ENCODE measurements at regions not wholly inside any gene's neighbourhood (a gene's known extent, or its start where the extent isn't known, plus 50 kb on each side); places are given as distances from the start of the nearest gene placed in this dataset.

GRCh38 chr5:73344835-73345234 is 103.7 kb downstream of the FOXD1 start:
- no peaks in the 10 kb centered on the region for H3K27me3 ChIP-seq (ENCODE audit: control insufficient read depth, insufficient read depth, low read length, poor library complexity, severe bottlenecking)
- H3K9me3 ChIP-seq (ENCODE audit: control insufficient read depth, low read length) = no peaks in the 10 kb centered on the region
- H3K36me3 ChIP-seq (ENCODE audit: control insufficient read depth, insufficient read depth, low read length) = no peaks in the 10 kb centered on the region
- WGBS, 2 experiments = 90 to 91% methylated on average over 5 of the region's 5 CpGs
- no peak overlapping the region for H3K4me3 ChIP-seq (ENCODE audit: insufficient read depth, low read depth, low read length)
- H3K27ac ChIP-seq (ENCODE audit: insufficient read depth, low read depth, low read length, poor library complexity, severe bottlenecking) = no peak overlapping the region
- no peaks in the 10 kb centered on the region for H3K4me1 ChIP-seq (ENCODE audit: control insufficient read depth, insufficient read depth, low read length)

- Histone ChIP-seq H3K27ac (ENCODE audit: insufficient read depth, low read depth, low read length, poor library complexity, severe bottlenecking) (no peak overlapping the region), H3K27me3 (ENCODE audit: control insufficient read depth, insufficient read depth, low read length, poor library complexity, severe bottlenecking) (no peaks in the 10 kb centered on the region), H3K4me3 (ENCODE audit: insufficient read depth, low read depth, low read length) (no peak overlapping the region), H3K4me1 (ENCODE audit: control insufficient read depth, insufficient read depth, low read length) (peaks cover 10% of the 10 kb centered on the region), H3K36me3 (ENCODE audit: control insufficient read depth, insufficient read depth, low read length) (no peaks in the 10 kb centered on the region), H3K9me3 (ENCODE audit: control insufficient read depth, low read length) (no peaks in the 10 kb centered on the region)
- 98 to 99% methylated on average over 4 of the region's 4 CpGs for WGBS, 2 experiments
These were observed 108.9 kb downstream of the FOXD1 start for GRCh38 chr5:73339711-73340110.

GRCh38 chr5:73339051-73339575 is 109.5 kb downstream of the FOXD1 start:
- H3K9me3 ChIP-seq (ENCODE audit: control insufficient read depth, low read length) = no peaks in the 10 kb centered on the region
- H3K27me3 ChIP-seq (ENCODE audit: control insufficient read depth, insufficient read depth, low read length, poor library complexity, severe bottlenecking) = no peaks in the 10 kb centered on the region
- WGBS, 2 experiments = 84 to 91% methylated on average over 12 to 14 of the region's 15 CpGs
- peaks cover 10% of the 10 kb centered on the region for H3K4me1 ChIP-seq (ENCODE audit: control insufficient read depth, insufficient read depth, low read length)
- no peak overlapping the region for H3K4me3 ChIP-seq (ENCODE audit: insufficient read depth, low read depth, low read length)
- H3K36me3 ChIP-seq (ENCODE audit: control insufficient read depth, insufficient read depth, low read length) = no peaks in the 10 kb centered on the region
- no peak overlapping the region for H3K27ac ChIP-seq (ENCODE audit: insufficient read depth, low read depth, low read length, poor library complexity, severe bottlenecking)

GRCh38 chr5:73338256-73339050 is 110.1 kb downstream of the FOXD1 start:
- H3K4me3 ChIP-seq (ENCODE audit: insufficient read depth, low read depth, low read length) = no peak overlapping the region
- no peaks in the 10 kb centered on the region for H3K27me3 ChIP-seq (ENCODE audit: control insufficient read depth, insufficient read depth, low read length, poor library complexity, severe bottlenecking)
- no peaks in the 10 kb centered on the region for H3K36me3 ChIP-seq (ENCODE audit: control insufficient read depth, insufficient read depth, low read length)
- no peaks in the 10 kb centered on the region for H3K9me3 ChIP-seq (ENCODE audit: control insufficient read depth, low read length)
- H3K27ac ChIP-seq (ENCODE audit: insufficient read depth, low read depth, low read length, poor library complexity, severe bottlenecking) = no peak overlapping the region
- 82 to 83% methylated on average over 17 of the region's 17 CpGs for WGBS, 2 experiments
- peaks cover 10% of the 10 kb centered on the region for H3K4me1 ChIP-seq (ENCODE audit: control insufficient read depth, insufficient read depth, low read length)

GRCh38 chr5:73337586-73338255 is 110.9 kb downstream of the FOXD1 start:
- H3K4me1 ChIP-seq (ENCODE audit: control insufficient read depth, insufficient read depth, low read length) = peaks cover 10% of the 10 kb centered on the region
- no peaks in the 10 kb centered on the region for H3K9me3 ChIP-seq (ENCODE audit: control insufficient read depth, low read length)
- H3K27me3 ChIP-seq (ENCODE audit: control insufficient read depth, insufficient read depth, low read length, poor library complexity, severe bottlenecking) = no peaks in the 10 kb centered on the region
- no peak overlapping the region for H3K27ac ChIP-seq (ENCODE audit: insufficient read depth, low read depth, low read length, poor library complexity, severe bottlenecking)
- H3K36me3 ChIP-seq (ENCODE audit: control insufficient read depth, insufficient read depth, low read length) = no peaks in the 10 kb centered on the region
- H3K4me3 ChIP-seq (ENCODE audit: insufficient read depth, low read depth, low read length) = no peak overlapping the region
- 83 to 86% methylated on average over 9 of the region's 9 CpGs for WGBS, 2 experiments

- no peak overlapping the region for H3K27ac ChIP-seq (ENCODE audit: insufficient read depth, low read depth, low read length, poor library complexity, severe bottlenecking)
- 96 to 100% methylated on average over 2 of the region's 2 CpGs for WGBS, 2 experiments
- no peaks in the 10 kb centered on the region for H3K9me3 ChIP-seq (ENCODE audit: control insufficient read depth, low read length)
- no peaks in the 10 kb centered on the region for H3K36me3 ChIP-seq (ENCODE audit: control insufficient read depth, insufficient read depth, low read length)
- H3K27me3 ChIP-seq (ENCODE audit: control insufficient read depth, insufficient read depth, low read length, poor library complexity, severe bottlenecking) = no peaks in the 10 kb centered on the region
- no peak overlapping the region for H3K4me3 ChIP-seq (ENCODE audit: insufficient read depth, low read depth, low read length)
- peaks cover 10% of the 10 kb centered on the region for H3K4me1 ChIP-seq (ENCODE audit: control insufficient read depth, insufficient read depth, low read length)
These were observed 112.2 kb downstream of the FOXD1 start for GRCh38 chr5:73336366-73336765.

GRCh38 chr5:73333944-73334703 is 114.5 kb downstream of the FOXD1 start:
- Histone ChIP-seq H3K27ac (ENCODE audit: insufficient read depth, low read depth, low read length, poor library complexity, severe bottlenecking) (no peak overlapping the region), H3K36me3 (ENCODE audit: control insufficient read depth, insufficient read depth, low read length) (no peaks in the 10 kb centered on the region), H3K4me1 (ENCODE audit: control insufficient read depth, insufficient read depth, low read length) (peaks cover 10% of the 10 kb centered on the region), H3K27me3 (ENCODE audit: control insufficient read depth, insufficient read depth, low read length, poor library complexity, severe bottlenecking) (no peaks in the 10 kb centered on the region), H3K9me3 (ENCODE audit: control insufficient read depth, low read length) (no peaks in the 10 kb centered on the region), H3K4me3 (ENCODE audit: insufficient read depth, low read depth, low read length) (no peak overlapping the region)
- 86 to 92% methylated on average over 3 of the region's 3 CpGs for WGBS, 2 experiments

GRCh38 chr5:73330613-73331012 is 118.0 kb downstream of the FOXD1 start:
- no peak overlapping the region for H3K4me3 ChIP-seq (ENCODE audit: insufficient read depth, low read depth, low read length)
- H3K9me3 ChIP-seq (ENCODE audit: control insufficient read depth, low read length) = no peaks in the 10 kb centered on the region
- WGBS, 2 experiments = no CpG with 5 or more reads among the region's 1 CpG
- H3K27ac ChIP-seq (ENCODE audit: insufficient read depth, low read depth, low read length, poor library complexity, severe bottlenecking) = no peak overlapping the region
- no peaks in the 10 kb centered on the region for H3K4me1 ChIP-seq (ENCODE audit: control insufficient read depth, insufficient read depth, low read length)
- H3K36me3 ChIP-seq (ENCODE audit: control insufficient read depth, insufficient read depth, low read length) = no peaks in the 10 kb centered on the region
- H3K27me3 ChIP-seq (ENCODE audit: control insufficient read depth, insufficient read depth, low read length, poor library complexity, severe bottlenecking) = no peaks in the 10 kb centered on the region

- no peak overlapping the region for H3K4me3 ChIP-seq (ENCODE audit: insufficient read depth, low read depth, low read length)
- no peaks in the 10 kb centered on the region for H3K36me3 ChIP-seq (ENCODE audit: control insufficient read depth, insufficient read depth, low read length)
- no peaks in the 10 kb centered on the region for H3K9me3 ChIP-seq (ENCODE audit: control insufficient read depth, low read length)
- H3K4me1 ChIP-seq (ENCODE audit: control insufficient read depth, insufficient read depth, low read length) = no peaks in the 10 kb centered on the region
- no peak overlapping the region for H3K27ac ChIP-seq (ENCODE audit: insufficient read depth, low read depth, low read length, poor library complexity, severe bottlenecking)
- 92 to 100% methylated on average over 1 of the region's 1 CpG for WGBS, 2 experiments
- no peaks in the 10 kb centered on the region for H3K27me3 ChIP-seq (ENCODE audit: control insufficient read depth, insufficient read depth, low read length, poor library complexity, severe bottlenecking)
These were observed 119.9 kb downstream of the FOXD1 start for GRCh38 chr5:73328640-73329039.

Measured in ectodermal cell (in vitro differentiated cells).